PFSK-1 (cell line): ENCODE measurements at regions not wholly inside any gene's neighbourhood (a gene's known extent, or its start where the extent isn't known, plus 50 kb on each side); places are given as distances from the start of the nearest gene placed in this dataset.

Experiments used
- POLR2AphosphoS5 ChIP-seq: IDR thresholded peaks from 2 replicates; pipeline ENCODE4 v1.6.1; 2012; ENCODE audit warnings: low read depth, mild to moderate bottlenecking, control low read depth, low read length, moderate library complexity
- REST ChIP-seq, 2 experiments: IDR thresholded peaks; 2 replicates each; pipeline versions ENCODE4 v1.6.1 to v1.8.0; 2011 to 2012; ENCODE audit warnings: low read depth in 2 of 2, low read length in 2 of 2, control low read depth in 1 of 2, inconsistent platforms in 1 of 2, mild to moderate bottlenecking in 1 of 2, moderate library complexity in 1 of 2; ENCODE audit not compliant: insufficient read depth in 1 of 2
- SIN3A ChIP-seq: IDR thresholded peaks from 2 replicates; pipeline ENCODE4 v1.6.1; 2012; ENCODE audit warnings: mild to moderate bottlenecking, low read length, moderate library complexity, borderline replicate concordance; ENCODE audit not compliant: insufficient read depth
- TAF1 ChIP-seq: IDR thresholded peaks from 2 replicates; pipeline ENCODE4 v1.6.1; 2012; ENCODE audit warnings: low read length, control low read depth, borderline replicate concordance; ENCODE audit not compliant: insufficient read depth

GRCh38 chr17:52389632-52390031 is 231.1 kb upstream of the CA10 start:
- TF ChIP-seq POLR2AphosphoS5, result no peak
- no peak for TF ChIP-seq SIN3A
- TF ChIP-seq REST (IDR thresholded peaks at IDR 0.05; ENCODE audit: insufficient read depth in 1 of 2, low read depth in 2 of 2, low read length in 2 of 2), result no peak
- TF ChIP-seq TAF1, result no peak
